HG03039 (cell line): ENCODE measurements at regions not wholly inside any gene's neighbourhood (a gene's known extent, or its start where the extent isn't known, plus 50 kb on each side); places are given as distances from the start of the nearest gene placed in this dataset.
"Not testable (repeated sequence)": the region's sequence is repeated elsewhere in the genome, so short reads cannot be mapped to it uniquely, and the experiment has no call there.

Experiments used
- ATAC-seq: cut with Tn5 transposase; IDR thresholded peaks from one replicate; pipeline ENCODE4 v1.9.1; 2021; ENCODE audit warnings: mild to moderate bottlenecking, moderate library complexity; ENCODE audit not compliant: unreplicated experiment

DNA sequence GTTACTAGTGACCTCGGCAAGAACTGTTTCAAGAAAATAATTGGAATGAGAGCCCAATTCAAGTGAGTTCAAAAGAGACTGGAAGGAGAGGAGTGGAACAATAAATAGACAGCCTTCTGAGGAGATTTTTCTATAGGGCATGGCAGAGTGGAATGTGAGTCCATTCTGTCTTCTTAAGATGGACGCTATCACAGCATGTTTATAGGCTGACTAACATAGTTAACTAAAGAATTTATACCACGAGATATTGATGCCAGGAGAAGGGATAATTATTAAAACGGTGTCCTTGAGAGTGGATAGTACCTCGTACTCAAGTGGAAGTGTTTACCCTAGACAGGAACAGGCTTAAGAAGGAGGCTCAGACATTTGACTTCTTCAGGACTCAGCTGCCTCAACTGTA, 143.5 kb upstream of the RBBP8 start:
- no peak for ATAC-seq

DNA sequence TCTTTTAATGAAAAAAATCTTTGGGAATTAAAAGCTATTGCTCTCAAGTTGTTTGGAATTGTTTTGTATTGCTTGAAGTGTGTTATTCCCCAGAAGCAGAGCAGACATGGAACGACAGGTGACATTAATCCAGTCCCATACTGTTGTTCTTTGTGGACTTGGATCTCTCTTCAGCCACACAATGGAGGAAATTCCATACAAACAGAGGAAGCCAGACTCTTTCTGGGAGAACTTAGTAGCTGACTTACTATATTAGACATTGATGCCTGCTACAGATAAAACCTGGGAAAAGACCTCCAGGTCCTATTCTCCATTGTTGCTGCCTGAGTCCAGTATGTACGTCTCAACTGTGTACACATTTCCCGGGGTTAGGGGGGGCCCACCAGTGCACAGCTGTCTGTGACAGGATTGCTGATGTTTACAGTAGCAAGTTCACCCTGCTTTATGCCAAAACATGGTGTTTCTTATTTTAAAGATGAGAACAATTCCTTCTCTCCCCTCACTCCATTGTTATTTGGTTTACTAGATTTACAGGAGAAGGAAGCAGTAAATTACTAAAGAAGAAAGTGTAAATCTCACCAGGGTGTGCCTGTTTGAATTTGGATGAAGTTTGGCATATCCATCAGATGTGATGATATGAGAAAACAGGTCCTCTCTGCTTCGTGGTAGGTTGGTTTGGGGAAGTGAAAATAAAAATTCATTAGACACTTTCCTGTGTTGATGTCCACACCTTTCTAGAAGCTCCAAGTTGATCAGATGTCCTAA, 142.4 kb upstream of the RBBP8 start:
- no peak for ATAC-seq

DNA sequence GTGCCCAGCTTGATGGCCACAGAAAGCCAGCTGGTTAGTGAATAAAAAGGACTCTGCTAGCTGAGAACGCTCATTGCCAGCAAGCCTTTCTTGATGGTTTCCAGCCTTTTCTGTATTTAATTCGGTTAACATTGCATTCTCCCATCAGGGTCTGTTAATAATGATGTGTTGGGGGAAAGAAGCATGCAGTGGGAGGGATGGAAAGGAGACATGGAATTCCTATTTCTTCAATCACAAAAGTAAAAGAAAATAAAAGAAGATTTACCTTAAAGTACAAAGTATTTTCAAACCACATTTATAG, 141.9 kb upstream of the RBBP8 start:
- ATAC-seq: no peak

DNA sequence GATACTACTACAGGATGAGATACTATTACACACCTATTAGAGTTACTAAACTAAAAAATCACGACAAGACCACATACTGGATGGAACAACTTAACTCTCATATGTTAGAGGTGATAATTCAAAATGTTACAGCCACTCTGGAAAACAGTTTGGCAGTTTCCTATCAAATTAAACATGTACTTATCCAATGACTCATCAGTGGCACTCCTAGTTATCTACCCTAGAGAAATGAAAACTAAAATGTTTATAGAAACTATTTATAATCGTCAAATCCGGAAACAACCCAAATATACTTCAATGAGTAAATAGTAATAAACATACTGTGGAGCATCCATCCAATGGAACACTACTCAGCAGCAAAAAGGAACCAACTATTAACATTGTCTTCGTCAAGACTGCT, 137.0 kb upstream of the RBBP8 start:
- ATAC-seq: no peak

DNA sequence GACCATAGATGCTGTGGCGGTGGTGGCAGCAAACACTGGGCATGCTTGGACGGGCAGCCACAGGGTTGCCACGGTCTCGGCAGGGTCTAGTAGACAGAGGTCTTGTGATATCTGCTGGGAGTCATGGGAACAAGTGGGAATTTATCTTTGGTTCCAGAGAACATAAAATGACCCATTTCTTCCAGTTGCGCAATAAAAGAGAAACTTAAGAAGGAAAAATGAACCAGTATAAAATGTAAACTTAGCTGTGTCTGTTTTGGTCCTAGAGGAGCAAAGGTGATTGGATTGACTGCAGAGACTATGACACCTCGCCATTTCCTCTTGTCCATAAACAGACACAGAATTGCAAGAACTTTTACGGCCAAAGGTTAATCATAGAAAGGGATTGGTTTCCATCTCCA, 132.6 kb upstream of the RBBP8 start:
- no peak for ATAC-seq

DNA sequence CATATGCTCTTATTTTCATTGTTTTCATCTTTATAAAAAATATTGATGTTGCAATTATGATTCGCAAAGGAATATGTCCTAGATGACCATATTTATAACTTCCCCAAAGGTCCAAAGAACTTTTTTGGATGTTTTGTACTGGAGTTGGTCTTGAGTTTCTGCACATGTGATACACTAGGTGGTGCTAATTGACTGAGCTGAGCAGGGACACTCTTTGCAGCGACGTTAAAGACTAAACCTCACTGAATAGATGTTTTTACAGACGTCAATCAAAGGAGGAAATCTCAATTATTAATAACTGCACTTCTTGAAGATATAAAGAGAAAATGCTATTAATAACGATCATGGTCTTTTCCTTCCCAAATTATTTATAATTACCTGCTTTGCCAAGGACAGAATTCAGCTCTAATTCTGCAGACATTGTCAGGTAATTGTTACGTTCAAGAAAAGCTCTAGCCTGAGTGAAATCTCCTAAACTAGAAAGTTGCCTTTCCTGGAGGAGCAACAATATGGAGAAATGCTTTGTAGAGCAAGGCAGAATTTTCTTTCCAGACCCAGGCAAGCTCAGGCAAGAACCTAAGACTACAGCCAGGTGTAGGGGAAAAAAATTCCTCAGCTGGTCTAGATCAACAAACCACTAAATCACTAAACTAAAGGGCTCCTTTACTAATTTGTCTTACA, 119.3 kb upstream of the RBBP8 start:
- ATAC-seq: no peak

DNA sequence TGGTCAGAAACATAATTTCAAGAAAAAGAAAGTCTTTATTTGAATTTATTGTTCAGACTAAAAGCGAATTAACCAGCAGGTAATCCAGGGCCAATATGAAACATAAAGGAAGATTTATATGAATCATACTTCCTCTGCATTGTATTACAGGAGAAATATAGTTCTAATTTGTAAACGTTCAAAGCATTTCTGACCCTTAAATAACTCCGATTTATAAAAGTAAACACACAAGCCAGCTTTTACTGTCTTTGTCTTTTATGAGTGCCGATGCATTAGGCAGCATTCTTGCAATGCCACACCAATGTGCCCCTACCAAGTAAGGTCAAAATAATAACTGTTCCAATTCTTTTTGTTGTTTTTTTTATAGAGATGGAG, 118.8 kb upstream of the RBBP8 start:
- no peak for ATAC-seq

DNA sequence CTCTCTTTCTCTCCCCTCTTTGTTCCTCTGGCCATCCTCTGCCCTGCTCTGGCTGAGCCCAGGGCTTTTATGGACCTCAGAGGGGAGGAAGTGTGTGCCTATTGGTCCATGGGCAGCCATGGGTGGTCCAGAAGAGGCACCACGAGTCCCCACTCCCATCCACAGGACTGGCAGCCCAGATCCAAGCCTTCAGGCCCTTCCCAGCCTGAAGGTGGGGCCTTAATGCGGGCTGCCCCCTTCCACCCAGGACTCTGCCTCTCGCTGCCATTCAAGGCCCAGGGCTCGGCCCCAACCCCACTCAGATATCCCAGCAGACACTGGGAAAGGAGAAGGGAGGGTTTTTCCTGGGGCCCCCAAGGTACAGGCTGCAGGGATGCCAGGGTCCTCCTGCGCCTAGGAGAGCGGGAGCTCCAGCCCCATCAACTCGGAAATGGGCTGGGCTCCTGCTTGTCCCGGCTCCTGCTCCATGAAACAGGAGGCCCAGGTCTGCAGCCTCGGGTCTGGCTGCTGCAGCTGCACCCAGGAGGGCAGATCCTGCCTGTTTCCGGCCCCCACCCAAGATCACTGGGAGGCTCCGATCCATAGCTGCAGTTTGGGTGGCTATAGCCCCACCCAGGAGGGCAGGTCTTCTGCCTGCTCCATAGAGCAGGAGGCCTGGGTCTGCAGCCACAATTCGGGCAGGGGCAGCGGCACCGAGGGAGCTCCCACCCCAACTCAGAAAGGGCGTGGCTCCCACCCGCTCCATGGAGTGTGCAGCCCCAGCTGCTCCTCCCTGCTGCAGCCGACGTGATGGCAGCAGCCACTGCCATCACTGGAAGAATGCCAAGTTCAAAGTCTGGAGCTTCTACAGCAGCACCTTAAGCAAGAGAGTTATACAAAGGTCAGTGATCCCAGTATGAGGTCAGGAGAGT, 116.6 kb upstream of the RBBP8 start:
- no peak for ATAC-seq

DNA sequence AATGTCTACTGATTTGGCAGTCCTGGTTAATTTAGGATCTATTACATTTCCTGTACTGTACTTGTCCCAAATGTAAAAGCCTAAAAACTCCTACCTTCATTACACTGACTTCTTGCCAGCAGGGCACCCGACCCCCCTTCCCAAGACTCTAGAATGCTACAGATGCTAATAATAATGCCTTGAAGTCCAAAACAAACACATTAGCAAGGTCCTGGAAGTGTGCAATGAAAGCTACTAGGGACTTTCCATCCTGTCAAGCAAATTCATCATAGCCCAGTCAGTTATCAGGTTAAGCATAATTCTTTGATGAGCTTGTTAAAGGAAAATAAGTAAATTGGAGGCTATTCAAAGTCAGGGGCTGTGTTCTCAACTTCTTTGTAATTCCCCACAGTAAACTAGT, 115.3 kb upstream of the RBBP8 start:
- no peak for ATAC-seq

DNA sequence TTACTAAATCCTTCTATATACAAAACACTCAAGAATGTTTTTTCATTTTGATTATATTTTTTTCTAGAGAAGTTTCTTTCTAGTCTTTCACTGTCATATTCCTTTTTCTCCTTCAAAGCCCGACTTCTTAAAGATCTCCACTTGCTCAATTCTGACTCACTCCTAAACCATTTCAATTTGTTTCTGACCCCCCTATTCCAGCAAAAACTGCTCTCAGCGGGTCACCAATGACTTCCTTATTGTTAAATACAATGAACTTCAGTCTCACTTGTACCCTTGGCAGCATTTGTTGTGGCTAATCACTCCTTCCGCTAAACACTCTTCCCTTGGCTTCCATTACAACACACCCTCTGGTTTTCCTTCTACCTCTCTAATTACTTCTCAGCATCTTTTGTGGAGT, 111.1 kb upstream of the RBBP8 start:
- ATAC-seq: no peak

DNA sequence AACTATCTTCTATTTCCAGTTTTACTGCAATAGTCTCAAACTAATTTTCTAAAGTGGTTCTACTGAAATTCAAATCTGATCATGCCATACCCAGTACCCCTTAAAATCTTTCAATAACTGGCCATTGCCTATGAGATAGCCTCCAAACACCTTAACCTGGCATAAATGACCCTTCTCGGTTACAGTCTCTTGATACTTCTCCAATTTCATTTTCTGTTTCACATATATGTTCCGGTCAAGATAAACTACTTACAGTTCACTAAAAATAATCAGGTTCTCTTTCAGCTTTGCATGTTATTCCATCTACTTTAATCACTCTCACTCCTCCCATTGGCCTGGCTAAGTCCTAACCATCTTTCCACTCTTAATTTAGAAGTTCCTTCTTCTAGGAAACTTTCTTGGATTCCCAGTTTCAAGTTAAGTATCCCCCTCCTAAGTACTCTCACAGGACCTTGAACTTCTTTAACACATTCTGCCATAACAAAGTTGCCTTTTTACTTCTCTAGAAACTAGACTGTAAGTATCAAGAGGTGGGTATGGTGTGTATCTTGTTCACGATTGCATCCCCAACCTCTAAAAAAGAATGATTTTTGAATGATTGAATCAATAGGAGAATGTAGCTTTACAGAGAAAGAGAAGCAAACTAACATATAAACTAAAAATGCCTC, 110.2 kb upstream of the RBBP8 start:
- ATAC-seq: peak; percentile 54

DNA sequence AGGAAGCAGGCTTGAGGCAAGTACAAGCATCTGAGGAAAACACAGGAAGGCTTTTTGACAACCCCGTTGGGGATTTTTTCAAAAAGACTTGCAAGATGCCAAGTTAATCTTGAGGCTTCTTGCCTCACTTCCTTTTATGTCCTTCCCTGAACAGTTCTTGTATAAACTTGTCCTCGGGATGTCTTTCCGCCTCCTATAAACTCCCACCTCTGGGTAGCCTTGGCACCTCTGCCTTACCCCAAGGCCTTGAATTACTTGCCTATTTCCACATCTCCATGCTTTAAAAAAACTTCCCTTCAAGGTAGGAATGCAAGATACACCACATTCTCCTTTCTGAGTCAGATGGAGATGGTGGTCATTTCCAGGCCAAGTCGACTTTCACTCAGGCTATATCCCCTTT, 106.4 kb upstream of the RBBP8 start:
- no peak for ATAC-seq

DNA sequence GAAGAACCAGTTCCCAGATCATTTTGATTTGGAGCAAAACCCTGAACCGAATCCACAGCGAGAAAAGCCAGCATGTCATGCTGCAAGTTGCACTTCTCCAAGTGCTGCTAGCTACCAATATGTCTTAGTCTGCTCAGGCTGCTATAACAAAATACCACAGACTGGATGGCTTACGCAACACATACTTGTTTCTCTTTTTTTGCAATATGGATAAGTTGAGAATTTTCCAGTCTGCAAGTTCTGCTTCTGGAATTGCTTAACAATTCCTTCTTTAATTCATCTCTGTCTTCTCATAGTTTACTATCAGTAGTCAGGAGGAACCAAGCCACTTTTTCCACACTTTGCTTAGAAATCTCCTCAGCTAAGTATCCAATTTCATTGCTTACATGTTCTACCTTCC, 105.9 kb upstream of the RBBP8 start:
- no peak for ATAC-seq

DNA sequence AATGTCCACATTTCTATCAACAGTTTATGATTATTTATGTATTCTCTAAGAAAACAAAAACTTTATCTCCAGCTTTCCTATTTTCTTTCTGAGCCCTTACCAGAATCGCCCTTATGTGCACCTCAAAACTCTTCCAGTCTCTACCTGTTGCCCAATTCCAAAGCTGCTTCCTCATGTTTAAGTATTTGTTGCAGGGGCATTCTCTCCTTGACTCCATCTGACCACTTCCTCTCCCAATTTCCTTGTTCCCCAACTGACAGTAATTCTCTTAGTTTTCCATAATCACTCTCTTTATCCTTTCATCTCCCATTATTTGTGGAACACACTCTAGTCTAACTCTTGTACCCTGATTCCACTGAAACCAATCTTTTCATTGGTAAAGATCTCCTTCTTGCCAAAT, 105.4 kb upstream of the RBBP8 start:
- ATAC-seq: no peak

DNA sequence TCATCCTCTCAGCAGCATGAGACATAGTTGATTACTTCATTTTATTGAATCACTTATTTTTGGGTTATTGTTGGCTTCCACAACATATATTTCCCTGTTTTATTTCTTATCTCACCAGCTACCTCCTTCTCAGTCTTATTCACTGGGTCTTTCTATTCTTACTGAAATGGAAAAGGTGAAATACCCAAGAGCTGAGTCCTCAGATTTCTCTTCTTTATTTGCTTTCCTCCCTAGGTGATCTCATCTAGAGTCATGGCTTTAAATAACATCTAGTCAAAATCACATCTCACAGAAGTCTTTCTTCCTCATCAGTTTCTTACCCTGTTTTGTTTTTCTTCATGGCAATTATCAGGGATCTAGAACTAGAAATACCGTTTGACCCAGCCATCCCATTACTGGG, 105.0 kb upstream of the RBBP8 start:
- ATAC-seq: no peak

DNA sequence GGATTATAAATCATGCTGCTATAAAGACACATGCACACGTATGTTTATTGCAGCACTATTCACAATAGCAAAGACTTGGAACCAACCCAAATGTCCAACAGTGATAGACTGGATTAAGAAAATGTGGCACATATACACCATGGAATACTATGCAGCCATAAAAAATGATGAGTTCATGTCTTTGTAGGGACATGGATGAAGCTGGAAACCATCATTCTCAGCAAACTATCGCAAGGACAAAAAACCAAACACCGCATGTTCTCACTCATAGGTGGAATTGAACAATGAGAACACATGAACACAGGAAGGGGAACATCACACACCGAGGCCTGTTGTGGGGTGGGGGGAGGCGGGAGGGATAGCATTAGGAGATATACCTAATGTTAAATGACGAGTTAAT, 104.5 kb upstream of the RBBP8 start:
- not testable (repeated sequence) for ATAC-seq

DNA sequence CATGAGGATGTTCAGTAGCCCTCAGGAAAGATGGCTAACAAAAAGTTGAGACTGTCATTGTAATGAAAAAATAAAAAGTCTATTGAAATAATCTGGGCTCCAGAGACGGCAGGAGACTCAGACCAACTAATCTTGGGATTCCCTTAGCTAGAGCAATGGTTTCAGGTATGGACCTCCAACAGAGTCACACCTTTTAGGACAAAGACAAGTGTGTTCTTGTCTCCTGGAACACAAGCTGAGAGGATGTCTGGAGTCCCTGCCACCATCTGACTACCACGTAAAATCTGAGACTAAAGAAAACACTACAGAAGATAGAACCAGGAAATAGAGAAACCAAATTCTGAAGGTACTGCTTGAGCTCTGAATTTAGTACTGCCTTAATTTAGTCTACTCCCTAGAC, 103.3 kb upstream of the RBBP8 start:
- no peak for ATAC-seq

DNA sequence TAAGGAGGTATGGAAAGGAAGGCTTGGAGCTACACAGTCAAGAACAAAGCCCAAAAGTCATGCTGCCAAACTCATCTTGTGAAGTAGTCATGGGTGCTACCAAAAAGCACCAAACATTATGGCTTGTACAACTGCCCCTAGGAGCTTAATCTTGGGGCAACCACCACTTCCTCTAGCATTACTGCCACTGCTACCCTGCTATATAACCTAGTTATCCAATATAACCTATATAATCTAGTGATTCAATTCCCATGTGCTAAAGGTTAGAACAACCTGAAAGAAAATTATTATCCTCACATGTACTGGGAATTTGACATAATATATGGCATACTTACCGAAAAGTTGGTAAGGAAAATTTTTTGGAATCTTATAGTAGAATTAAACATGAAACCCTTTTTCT, 102.6 kb upstream of the RBBP8 start:
- ATAC-seq: no peak

DNA sequence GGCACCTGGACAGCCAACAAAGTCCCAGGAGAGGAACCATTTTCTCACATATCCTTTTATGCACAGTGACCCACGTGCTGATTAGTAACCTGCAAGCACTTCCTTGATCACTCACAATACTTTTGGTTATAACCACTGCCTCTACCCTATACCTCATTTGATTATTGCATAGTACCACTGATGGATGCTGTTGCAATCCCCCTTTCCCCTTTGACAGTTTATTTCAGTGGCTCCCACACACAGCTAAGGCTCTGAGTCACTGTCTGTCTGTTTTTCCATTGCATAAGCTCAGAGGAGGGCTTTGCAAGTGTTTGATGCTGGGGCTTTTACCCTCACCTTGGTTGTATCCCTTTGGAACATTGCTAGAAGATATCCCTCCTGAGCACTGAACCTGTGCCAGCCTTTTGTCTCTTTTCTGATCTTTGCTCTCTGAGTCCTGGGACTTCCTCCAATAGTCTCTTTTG, 101.7 kb upstream of the RBBP8 start:
- no peak for ATAC-seq

DNA sequence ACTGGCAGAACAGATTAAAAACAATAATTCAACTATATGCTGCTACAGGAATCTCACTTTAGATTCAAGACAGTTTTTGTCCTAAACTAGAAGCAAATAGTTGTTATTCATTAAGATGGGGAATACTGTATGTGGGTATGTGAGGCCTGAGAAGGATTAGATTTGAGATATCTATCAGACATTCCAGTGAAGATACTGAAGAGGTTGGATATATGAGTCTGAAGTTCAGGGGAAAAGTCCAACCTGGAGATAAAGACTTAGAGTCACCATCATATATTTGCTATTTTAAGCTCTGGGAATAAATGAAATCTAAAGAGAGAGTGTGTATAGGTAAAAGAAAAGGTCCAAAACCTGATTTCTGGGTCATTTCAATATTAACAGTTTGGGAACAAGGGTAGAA, 96.2 kb upstream of the RBBP8 start:
- no peak for ATAC-seq

DNA sequence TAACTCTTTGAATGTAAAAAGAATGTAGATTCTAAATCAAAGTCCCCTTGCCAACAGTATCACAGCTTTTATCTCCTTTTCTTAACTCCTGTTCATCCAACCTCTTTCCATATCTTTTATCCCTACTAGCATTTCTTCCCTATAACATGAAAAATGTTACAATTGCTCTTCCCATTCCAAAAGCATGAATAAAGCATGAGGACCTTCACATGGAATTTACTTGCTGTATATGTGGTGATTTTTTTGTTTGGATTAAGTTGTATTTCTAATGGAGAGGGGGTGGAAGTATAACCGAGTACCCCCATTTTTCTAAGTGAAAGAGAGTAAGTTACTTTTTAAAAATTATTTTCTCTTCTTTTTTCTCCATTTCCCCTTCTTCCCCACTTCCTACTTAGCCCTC, 94.9 kb upstream of the RBBP8 start:
- ATAC-seq: no peak
